ENCODE measurements at regions not wholly inside any gene's neighbourhood (a gene's known extent, or its start where the extent isn't known, plus 50 kb on each side); places are given as distances from the start of the nearest gene placed in this dataset.

DNA sequence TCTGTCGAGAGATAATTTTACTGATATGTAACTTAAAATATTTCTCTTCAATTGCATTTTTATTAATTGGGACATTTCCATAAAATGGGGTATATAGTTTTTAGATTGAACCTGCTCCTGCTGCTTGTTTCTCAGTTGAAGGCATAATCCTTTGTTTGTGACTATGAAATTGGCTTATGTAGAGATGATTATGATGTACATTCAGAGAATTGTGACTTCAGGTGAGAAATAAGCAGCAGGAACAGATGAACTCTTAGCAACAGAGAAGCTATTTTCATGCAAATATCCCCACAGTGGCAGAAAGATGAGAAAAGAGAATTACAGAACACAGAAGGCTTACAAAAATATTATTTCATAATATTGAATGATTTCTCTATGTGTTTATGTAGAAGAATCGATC lies 1499.5 kb upstream of the ADGRL3 start:
- TF ChIP-seq EZH2 (IDR thresholded peaks at IDR 0.05; ENCODE audit: low read depth, low read length, severe bottlenecking): no peak
- no peak for TF ChIP-seq RAD21 (IDR thresholded peaks at IDR 0.05 in 1 of 2, conservative IDR thresholded peaks at IDR 0.05 in 1 of 2; ENCODE audit: low read depth in 2 of 2, low read length in 2 of 2)
- TF ChIP-seq SIX5 (IDR thresholded peaks at IDR 0.05; ENCODE audit: low read depth, low read length): no peak
- TF ChIP-seq, protein P1, sequence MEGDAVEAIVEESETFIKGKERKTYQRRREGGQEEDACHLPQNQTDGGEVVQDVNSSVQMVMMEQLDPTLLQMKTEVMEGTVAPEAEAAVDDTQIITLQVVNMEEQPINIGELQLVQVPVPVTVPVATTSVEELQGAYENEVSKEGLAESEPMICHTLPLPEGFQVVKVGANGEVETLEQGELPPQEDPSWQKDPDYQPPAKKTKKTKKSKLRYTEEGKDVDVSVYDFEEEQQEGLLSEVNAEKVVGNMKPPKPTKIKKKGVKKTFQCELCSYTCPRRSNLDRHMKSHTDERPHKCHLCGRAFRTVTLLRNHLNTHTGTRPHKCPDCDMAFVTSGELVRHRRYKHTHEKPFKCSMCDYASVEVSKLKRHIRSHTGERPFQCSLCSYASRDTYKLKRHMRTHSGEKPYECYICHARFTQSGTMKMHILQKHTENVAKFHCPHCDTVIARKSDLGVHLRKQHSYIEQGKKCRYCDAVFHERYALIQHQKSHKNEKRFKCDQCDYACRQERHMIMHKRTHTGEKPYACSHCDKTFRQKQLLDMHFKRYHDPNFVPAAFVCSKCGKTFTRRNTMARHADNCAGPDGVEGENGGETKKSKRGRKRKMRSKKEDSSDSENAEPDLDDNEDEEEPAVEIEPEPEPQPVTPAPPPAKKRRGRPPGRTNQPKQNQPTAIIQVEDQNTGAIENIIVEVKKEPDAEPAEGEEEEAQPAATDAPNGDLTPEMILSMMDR (IDR thresholded peaks at IDR 0.05; ENCODE audit: control extremely low read depth in 1 of 3, insufficient read depth in 1 of 3, low read depth in 1 of 3, low read length in 3 of 3): no peak
- TF ChIP-seq FOSL1 (IDR thresholded peaks at IDR 0.05; ENCODE audit: insufficient read depth, low read depth, low read length): no peak
- no peak for TF ChIP-seq EP300 (IDR thresholded peaks at IDR 0.05; ENCODE audit: borderline replicate concordance in 1 of 2, low read depth in 2 of 2, low read length in 2 of 2)
- TF ChIP-seq, protein P2, sequence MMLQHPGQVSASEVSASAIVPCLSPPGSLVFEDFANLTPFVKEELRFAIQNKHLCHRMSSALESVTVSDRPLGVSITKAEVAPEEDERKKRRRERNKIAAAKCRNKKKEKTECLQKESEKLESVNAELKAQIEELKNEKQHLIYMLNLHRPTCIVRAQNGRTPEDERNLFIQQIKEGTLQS (IDR thresholded peaks at IDR 0.05; ENCODE audit: insufficient read depth, low read depth, low read length): no peak
- TF ChIP-seq KDM1A (IDR thresholded peaks at IDR 0.05; ENCODE audit: borderline replicate concordance, low read length): no peak
- TF ChIP-seq, protein P3, sequence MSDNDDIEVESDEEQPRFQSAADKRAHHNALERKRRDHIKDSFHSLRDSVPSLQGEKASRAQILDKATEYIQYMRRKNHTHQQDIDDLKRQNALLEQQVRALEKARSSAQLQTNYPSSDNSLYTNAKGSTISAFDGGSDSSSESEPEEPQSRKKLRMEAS (IDR thresholded peaks at IDR 0.05): no peak
- no peak for TF ChIP-seq POLR2A (IDR thresholded peaks at IDR 0.05; ENCODE audit: control extremely low read depth in 1 of 2, low read depth in 2 of 2, low read length in 2 of 2)
